Breast epithelium (tissue), 4 donors: ENCODE measurements at regions not wholly inside any gene's neighbourhood (a gene's known extent, or its start where the extent isn't known, plus 50 kb on each side); places are given as distances from the start of the nearest gene placed in this dataset.

Experiments used
- DNase-seq, 2 donors: peaks; one replicate each; pipeline ENCODE4 v3.0.0-alpha.2; 2019; ENCODE audit warnings: low spot score in 2 of 2
- H3K27ac ChIP-seq, 2 donors: fragments of 200-600 bp; sonication (generic) in 1 of 2; one replicate each; pipeline ENCODE4 v1.5.1; 2016 to 2019; ENCODE audit warnings: mild to moderate bottlenecking in 1 of 2
- H3K27me3 ChIP-seq, 2 donors: fragments of 200-600 bp; sonication (generic) in 1 of 2; one replicate each; pipeline versions ENCODE4 v1.5.1 to v1.6.0; 2017 to 2019; ENCODE audit warnings: control low read depth in 1 of 2, mild to moderate bottlenecking in 1 of 2
- H3K36me3 ChIP-seq: fragments of 200-600 bp; one replicate; pipeline ENCODE4 v1.5.1; 2019
- H3K4me1 ChIP-seq, 2 donors: fragments of 200-600 bp; sonication (generic); one replicate each; pipeline ENCODE4 v1.5.1; 2016 to 2019; ENCODE audit warnings: control low read depth in 1 of 2
- H3K4me3 ChIP-seq, 3 donors: fragments of 200-600 bp; sonication (generic); 1 replicate in 2 of 3; 2 replicates in 1 of 3; pipeline ENCODE4 v1.5.1; 2016 to 2019; ENCODE audit warnings: mild to moderate bottlenecking in 3 of 3, moderate library complexity in 2 of 3
- H3K9me3 ChIP-seq, 2 donors: fragments of 200-600 bp; sonication (generic) in 1 of 2; one replicate each; pipeline ENCODE4 v1.5.1; 2016 to 2019; ENCODE audit warnings: control low read depth in 1 of 2
- POLR2A ChIP-seq: fragments of 450-650 bp; IDR thresholded peaks from one replicate; pipeline ENCODE4 v1.6.1; 2016; ENCODE audit warnings: antibody characterized with exemption, mild to moderate bottlenecking, moderate library complexity
- POLR2AphosphoS5 ChIP-seq, 3 donors: sonication (generic); formaldehyde crosslinking; IDR thresholded peaks; one replicate each; pipeline ENCODE4 v1.6.1; 2017; ENCODE audit warnings: antibody characterized with exemption in 3 of 3
- intact Hi-C: fragments of 100-400 bp; cut with DNase I; formaldehyde crosslinking; loops from one replicate; pipeline ENCODE4 v1.15.1; 2023; ENCODE audit warnings: low total_unique reads
- TF ChIP-seq, protein P1 (sequence below), 3 donors: fragments of 450-650 bp; IDR thresholded peaks; one replicate each; pipeline ENCODE4 v1.5.1; 2016 to 2017; ENCODE audit warnings: antibody characterized with exemption in 3 of 3, mild to moderate bottlenecking in 3 of 3, moderate library complexity in 3 of 3

GRCh38 chr5:60350794-60351193 lies 349.2 kb downstream of the DEPDC1B start:
- DNase-seq, result no peak
- Histone ChIP-seq H3K4me1 (no peaks in the 10 kb centered on the region), H3K36me3 (no peaks in the 10 kb centered on the region), H3K4me3 (no peak overlapping the region), H3K27ac (no peak overlapping the region), H3K9me3 (no peaks in the 10 kb centered on the region), H3K27me3 (no peaks in the 10 kb centered on the region)
- TF ChIP-seq, protein P1, sequence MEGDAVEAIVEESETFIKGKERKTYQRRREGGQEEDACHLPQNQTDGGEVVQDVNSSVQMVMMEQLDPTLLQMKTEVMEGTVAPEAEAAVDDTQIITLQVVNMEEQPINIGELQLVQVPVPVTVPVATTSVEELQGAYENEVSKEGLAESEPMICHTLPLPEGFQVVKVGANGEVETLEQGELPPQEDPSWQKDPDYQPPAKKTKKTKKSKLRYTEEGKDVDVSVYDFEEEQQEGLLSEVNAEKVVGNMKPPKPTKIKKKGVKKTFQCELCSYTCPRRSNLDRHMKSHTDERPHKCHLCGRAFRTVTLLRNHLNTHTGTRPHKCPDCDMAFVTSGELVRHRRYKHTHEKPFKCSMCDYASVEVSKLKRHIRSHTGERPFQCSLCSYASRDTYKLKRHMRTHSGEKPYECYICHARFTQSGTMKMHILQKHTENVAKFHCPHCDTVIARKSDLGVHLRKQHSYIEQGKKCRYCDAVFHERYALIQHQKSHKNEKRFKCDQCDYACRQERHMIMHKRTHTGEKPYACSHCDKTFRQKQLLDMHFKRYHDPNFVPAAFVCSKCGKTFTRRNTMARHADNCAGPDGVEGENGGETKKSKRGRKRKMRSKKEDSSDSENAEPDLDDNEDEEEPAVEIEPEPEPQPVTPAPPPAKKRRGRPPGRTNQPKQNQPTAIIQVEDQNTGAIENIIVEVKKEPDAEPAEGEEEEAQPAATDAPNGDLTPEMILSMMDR (IDR thresholded peaks at IDR 0.05), result no peak
- TF ChIP-seq POLR2AphosphoS5 (IDR thresholded peaks at IDR 0.05), result no peak
- TF ChIP-seq POLR2A, result no peak
- intact Hi-C loops, result no loop called here

DNA sequence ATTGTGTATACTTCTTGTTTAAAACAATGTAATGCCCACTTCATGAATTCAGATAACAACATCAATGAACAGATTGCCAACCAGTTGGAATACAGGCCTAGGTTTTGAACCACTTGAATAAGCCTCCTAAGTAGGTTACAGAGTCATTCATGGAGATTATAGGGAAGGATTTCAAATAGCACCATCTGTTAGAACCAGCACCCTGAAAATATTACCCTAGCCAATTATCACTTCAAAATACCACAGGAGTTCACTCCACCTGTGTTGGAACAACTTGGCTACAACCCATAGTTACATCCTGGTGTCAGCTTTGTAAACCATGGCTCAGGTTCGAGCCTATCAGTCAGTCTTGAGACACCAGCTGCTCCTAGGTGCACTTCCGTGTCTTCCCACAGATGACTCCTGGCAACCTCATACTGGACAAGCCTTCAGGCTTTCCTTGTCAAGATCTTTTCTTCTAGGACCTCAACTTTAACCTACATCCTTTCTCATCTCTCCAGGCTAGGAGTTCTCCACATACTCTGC lies 350.0 kb downstream of the DEPDC1B start:
- DNase-seq, result no peak
- Histone ChIP-seq H3K9me3 (no peaks in the 10 kb centered on the region), H3K4me1 (no peaks in the 10 kb centered on the region), H3K36me3 (no peaks in the 10 kb centered on the region), H3K27me3 (no peaks in the 10 kb centered on the region), H3K27ac (no peak overlapping the region), H3K4me3 (no peak overlapping the region)
- TF ChIP-seq, protein P1 (IDR thresholded peaks at IDR 0.05), result no peak
- no peak for TF ChIP-seq POLR2A
- intact Hi-C loops, result no loop called here

GRCh38 chr5:60346393-60346792 lies 353.6 kb downstream of the DEPDC1B start:
- H3K27me3 ChIP-seq, result no peaks in the 10 kb centered on the region
- no peak for DNase-seq

GRCh38 chr5:60343102-60343501 lies 356.9 kb downstream of the DEPDC1B start:
- Histone ChIP-seq H3K27me3 (no peaks in the 10 kb centered on the region), H3K27ac (no peak overlapping the region), H3K36me3 (no peaks in the 10 kb centered on the region), H3K4me3 (no peak overlapping the region), H3K4me1 (no peaks in the 10 kb centered on the region), H3K9me3 (no peaks in the 10 kb centered on the region)
- no peak for TF ChIP-seq POLR2AphosphoS5 (IDR thresholded peaks at IDR 0.05)
- no peak for TF ChIP-seq POLR2A
- TF ChIP-seq, protein P1 (IDR thresholded peaks at IDR 0.05), result no peak
- intact Hi-C loops, result no loop called here
- no peak for DNase-seq

More at GRCh38 chr5:60346393-60346792, 353.6 kb downstream of the DEPDC1B start:
- H3K9me3 ChIP-seq, result no peaks in the 10 kb centered on the region
- no peaks in the 10 kb centered on the region for H3K4me1 ChIP-seq
- H3K36me3 ChIP-seq, result no peaks in the 10 kb centered on the region
- intact Hi-C loops, result no loop called here
- no peak for TF ChIP-seq POLR2AphosphoS5 (IDR thresholded peaks at IDR 0.05)
- H3K27ac ChIP-seq, result no peak overlapping the region
- H3K4me3 ChIP-seq, result no peak overlapping the region

- no peaks in the 10 kb centered on the region for H3K27me3 ChIP-seq
- H3K27ac ChIP-seq, result no peak overlapping the region
- H3K36me3 ChIP-seq, result no peaks in the 10 kb centered on the region
- H3K4me1 ChIP-seq, result no peaks in the 10 kb centered on the region
- no peak overlapping the region for H3K4me3 ChIP-seq
- no peak for DNase-seq
- H3K9me3 ChIP-seq, result no peaks in the 10 kb centered on the region
- intact Hi-C loops, result no loop called here
- TF ChIP-seq POLR2AphosphoS5 (IDR thresholded peaks at IDR 0.05) (no peak), POLR2A (no peak)
- TF ChIP-seq, protein P1 (IDR thresholded peaks at IDR 0.05), result no peak
These were observed 358.9 kb downstream of the DEPDC1B start for GRCh38 chr5:60340965-60341471.

GRCh38 chr5:60340326-60340725 lies 359.6 kb downstream of the DEPDC1B start:
- H3K36me3 ChIP-seq, result no peaks in the 10 kb centered on the region
- H3K4me3 ChIP-seq, result no peak overlapping the region
- H3K4me1 ChIP-seq, result no peaks in the 10 kb centered on the region
- no peaks in the 10 kb centered on the region for H3K27me3 ChIP-seq
- no peak for TF ChIP-seq POLR2A
- no peak for TF ChIP-seq POLR2AphosphoS5 (IDR thresholded peaks at IDR 0.05)
- TF ChIP-seq, protein P1 (IDR thresholded peaks at IDR 0.05), result no peak
- DNase-seq, result no peak
- no peaks in the 10 kb centered on the region for H3K9me3 ChIP-seq
- intact Hi-C loops, result no loop called here
- peak overlapping the region in 1 of 2 donors; percentile 33 for H3K27ac ChIP-seq
